ENCODE measurements at regions not wholly inside any gene's neighbourhood (a gene's known extent, or its start where the extent isn't known, plus 50 kb on each side); places are given as distances from the start of the nearest gene placed in this dataset.
"Not testable (repeated sequence)": the region's sequence is repeated elsewhere in the genome, so short reads cannot be mapped to it uniquely, and the experiment has no call there.

DNA sequence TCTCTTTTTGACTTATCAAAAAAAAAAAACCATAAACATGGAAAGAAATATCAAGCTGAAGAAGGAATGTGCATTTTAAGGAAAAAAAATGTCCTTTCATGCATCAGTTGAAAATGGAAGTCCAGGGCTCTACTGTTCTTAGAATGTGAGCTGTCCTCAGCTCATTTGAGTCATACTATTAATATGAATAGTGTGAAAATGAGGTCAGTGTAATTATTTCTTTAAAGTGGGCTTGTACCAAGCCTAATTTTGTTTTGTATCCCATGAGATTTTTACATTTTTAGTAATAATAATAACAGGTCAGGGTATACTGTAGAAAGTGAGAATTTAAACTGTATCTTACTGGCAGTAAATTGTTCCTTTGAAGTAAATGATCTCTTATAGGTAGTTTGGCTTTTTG is 148.5 kb downstream of the NAA11 start:
- no peak for DNase-seq (ENCODE audit: low read depth, low spot score)

DNA sequence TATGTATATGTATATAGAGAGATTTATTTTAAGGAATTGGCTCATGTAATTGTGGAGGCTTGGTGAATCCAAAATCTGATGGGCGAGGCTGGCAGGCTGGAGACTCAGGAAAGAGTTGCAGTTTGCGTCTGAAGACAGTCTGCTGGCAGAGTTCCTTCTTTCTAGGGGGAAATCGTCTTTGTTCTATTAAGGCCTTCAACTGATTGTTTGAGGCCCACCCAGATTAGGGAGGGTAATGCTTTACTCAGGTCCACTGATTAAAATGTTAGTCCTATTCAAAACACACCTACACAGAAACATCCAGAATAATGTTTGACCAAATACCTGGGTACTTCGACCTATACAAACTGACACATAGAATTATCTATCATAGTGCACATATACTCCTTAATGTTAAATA is 149.5 kb downstream of the NAA11 start:
- no peak for DNase-seq (ENCODE audit: low read depth, low spot score)

DNA sequence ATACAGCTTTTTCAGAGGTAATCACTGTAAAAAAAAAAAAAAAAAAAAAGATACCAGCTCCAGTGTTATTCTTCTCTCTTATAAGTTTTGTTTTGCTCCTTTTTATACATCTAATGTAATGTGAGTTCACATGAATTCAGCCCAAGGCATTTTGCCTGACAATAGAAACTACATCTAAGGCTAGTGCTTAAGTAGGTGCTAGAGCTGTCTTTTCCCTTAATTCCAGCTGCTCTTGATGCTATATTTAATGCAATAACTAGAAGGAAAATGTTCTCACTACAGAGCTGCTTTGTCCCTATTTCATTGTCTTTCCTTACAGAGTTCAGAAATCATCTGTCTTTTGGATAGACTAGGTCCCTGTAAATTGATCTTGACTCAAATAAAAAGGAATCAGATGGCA is 150.1 kb downstream of the NAA11 start:
- DNase-seq (ENCODE audit: low read depth, low spot score): no peak

DNA sequence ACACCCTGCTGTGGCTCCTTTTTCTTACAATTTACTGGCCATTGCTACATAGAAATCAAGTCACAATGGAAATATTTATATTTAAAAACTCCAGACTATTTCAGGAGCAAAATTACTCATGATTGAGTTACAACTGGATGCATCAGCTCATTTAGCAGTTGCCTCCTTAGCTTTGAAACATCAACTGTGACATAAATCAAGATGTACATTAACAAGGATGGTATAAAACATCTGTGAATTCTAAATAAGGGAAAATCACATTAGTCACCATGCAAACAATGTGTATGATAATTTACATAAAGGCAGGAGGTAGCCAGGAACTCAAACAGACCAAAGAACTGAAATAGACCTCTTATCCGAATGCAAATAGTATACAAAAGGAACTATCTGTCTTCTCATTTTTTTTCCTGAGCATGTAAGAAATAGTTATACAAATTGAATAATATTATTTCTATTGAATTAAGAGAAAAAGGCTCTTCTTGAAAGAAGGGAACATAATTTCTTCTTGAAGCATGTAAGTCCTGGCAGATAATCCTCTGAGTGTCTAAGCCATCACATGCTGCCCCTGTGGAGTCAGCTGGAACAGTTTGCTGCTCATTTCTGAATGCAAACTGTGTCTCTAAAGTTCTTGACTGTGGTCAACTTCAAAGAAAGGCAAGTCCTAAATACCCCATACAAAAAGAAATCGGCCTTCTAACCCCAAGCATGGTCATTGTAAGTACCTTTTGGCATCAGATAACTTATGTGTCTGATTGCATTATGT is 151.2 kb downstream of the NAA11 start:
- no peak for DNase-seq (ENCODE audit: low read depth, low spot score)

DNA sequence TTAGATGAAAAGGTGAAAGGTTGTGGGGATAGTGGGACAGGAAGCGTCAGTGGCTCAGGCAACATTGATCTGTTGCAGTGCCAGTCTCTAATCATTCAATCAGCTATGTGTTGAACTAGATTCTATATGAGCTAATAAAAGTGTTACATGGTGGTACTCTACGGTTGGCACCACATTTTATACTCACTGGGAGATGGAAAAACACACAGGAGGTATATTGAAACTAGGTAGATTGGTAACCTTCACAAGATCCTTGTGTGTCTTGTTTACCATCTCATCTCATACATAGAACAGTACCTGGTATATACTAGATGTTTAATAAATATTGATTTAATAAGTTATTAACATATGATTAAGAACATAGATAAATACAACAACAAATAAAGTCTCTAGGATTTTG is 152.7 kb downstream of the NAA11 start:
- no peak for DNase-seq (ENCODE audit: low read depth, low spot score)

DNA sequence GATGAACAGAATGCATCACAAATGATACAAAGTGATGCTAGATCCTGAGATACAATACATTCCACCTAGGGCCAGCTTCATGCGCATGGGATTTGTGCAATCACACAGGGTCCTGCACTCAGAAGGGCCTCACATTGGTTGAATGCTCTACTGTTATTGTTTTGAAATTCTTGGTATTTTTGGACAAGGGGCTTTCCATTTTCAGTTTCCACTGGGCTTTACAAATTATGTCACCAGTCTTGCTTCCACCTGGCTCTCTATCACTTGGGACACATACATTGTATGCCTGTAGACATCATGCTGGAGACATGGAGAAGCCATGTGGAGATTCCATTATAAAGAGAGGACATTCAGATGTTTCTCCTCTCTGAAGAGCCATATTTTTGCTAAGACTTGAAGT is 155.8 kb downstream of the NAA11 start:
- DNase-seq (ENCODE audit: low read depth, low spot score): no peak

DNA sequence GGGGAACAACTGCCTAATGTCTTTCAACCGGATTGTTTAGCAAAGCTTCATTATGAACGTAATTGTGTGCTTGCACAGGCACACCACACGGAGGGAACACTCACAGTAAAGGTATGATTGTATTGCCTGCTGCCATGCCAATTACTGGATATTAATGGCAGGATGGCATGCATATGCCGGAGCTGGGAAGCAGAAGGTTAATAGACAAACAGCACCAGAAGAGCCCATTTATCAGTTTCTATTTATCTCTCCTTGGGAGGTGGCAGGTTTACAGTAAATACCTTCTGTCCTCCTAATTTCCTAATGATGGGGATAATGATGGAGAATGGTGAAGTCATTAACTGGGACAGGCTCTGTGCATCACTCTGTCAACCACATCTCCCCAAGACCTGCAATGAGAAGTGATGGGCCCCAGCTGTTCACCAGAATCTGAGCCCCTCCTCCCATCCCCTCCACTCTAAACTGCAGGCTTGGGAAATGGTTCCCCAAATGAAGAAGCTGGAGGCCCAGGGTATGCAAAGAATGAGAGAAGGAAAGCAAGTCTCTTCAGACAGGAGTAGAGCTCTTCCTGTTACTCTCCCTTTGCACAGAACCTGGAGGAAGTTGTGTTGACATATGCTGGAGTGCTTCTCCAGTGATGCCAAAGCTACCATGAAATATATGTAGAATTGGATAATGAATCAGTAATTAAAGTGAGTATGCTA is 160.8 kb downstream of the NAA11 start:
- no peak for DNase-seq (ENCODE audit: low read depth, low spot score)

DNA sequence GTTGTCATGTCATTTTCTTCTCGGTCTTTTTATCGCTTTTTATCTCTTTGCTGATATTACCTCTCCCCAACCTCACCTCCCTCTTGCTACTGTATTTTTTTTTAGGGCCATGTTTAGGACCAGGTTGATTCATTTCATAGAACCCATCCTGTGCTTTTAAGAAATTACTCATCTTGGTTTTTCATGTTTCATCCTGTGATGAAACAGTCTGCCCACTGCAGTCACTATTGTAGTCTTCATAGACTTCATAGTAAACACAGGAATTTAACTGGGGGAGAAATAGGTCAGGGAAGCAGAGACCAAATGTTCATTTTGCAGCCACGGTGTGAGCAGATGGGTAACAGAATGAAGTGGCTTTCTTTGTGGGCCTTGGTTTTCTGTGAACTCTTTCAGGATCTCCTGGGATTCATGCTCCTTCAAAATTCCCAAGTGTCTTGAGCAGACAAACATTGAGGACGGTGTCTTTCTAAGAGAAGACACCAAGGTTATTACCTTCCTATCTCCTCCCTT is 161.8 kb downstream of the NAA11 start:
- no peak for DNase-seq (ENCODE audit: low read depth, low spot score)

DNA sequence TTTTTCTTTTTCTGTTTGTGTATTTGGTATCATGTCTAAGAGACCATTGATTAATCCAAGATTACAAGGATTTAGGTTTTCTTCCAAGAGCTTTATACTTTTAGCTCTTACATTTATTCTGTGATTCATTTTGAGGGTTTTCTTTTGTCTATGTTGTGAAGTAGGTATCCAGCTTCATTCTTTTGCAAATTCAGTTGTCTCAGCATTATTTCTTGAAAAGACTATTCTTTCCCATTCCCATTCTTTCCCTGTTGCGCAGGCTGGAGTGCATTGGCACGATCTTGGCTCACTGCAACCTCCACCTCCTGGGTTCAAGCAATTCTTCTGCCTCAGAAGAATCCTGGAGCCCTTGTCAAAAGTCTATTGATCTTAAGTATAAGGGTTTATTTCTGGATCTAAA is 164.9 kb downstream of the NAA11 start:
- no peak for DNase-seq (ENCODE audit: low read depth, low spot score)

DNA sequence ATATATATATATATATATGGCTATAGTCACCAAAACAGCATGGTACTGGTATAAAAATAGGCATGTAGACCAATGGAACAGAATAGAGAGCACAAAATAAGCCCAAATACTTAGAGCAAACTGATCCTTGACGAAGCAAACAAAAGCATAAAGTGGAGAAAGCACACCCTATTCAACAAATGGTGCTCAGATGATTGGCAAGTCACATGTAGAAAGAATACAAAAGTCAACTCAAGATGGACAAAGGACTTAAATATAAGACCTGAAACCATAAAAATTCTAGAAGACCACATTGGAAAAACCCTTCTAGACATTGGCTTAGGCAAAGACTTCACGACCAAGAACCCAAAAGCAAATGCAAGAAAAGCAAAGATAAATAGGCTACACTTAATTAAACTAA is 167.2 kb downstream of the NAA11 start:
- DNase-seq (ENCODE audit: low read depth, low spot score): not testable (repeated sequence)

DNA sequence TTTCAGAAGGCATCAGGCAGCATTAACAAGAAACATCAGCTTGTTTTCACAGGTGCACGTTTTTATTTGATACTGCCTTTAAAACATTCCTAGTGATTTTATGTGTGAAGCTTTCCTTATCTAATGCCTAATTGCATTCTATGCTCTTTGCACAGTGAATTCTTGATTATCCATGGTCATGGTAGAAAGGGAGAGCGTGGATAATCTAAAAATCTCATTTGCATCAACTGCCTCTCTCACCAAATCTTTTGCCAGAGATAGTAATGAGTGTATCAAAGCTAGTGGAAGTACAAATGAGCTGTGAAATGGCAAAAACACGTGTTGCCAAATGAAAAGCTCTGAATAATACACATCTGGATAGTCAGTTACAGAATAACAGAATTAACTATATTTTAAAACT is 170.5 kb downstream of the NAA11 start:
- DNase-seq (ENCODE audit: low read depth, low spot score): no peak

DNA sequence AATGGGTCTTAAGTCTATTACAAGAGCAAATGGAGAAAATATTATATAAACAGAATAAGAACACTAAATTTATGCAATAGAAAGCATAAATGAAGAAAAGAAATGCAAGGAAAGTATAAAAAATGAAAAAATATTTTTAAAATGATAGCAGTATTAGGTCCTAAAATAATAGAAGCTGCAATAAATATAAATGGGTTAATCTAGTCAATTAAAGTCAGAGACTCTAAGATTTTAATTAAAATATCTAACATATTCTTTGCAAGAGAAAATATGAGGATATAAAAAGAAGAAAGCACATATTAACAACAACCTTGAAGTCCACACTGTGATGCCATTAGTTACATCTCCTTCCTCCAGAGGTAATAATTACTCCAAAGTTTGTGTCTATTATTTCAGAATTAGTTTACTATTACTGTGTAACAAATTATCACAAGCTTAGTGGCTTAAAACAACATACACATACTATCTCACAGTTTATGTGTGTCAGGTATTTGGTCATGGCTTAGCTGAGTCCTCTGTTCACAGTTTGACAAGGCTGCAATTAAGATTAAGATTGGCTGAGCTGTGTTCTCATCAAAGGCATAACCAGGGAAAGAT is 174.9 kb downstream of the NAA11 start:
- no peak for DNase-seq (ENCODE audit: low read depth, low spot score)

DNA sequence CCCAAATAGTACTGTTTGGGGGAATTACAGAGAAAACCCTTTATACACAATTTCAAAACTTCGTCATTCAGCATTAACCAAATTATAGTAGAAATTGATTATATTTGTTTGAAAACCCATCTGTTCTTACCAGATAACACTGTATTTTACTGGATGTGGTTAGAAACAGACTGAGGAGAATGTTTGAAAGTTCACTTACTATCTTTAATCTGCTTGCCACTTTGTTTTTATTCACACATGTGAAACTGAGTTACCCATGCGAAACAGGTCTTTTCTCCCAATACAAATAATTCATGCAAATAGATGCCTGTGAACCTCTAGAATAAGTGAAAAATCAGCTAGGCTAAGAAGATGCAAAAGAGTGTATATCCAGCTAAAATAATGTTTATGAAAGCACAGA is 177.5 kb downstream of the NAA11 start:
- no peak for DNase-seq (ENCODE audit: low read depth, low spot score)

DNA sequence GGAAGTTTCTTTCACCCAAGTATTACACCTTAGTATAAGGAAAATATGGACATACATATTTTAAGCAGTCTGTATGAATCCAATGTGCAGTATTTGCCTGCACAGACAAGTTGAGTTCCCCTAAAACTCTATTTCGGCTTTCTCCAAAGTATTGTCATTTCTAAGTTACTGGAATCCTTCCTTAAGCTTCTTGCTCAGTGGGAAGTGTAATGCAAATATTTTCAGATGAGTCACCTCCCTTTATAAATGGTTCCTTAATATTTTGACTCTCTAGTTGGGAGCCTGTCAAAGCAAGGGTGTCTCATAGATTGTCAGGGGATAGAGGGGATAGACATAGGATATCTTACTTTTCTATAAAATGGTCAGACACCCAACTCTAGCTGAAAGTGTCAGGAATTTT is 178.6 kb downstream of the NAA11 start:
- no peak for DNase-seq (ENCODE audit: low read depth, low spot score)

DNA sequence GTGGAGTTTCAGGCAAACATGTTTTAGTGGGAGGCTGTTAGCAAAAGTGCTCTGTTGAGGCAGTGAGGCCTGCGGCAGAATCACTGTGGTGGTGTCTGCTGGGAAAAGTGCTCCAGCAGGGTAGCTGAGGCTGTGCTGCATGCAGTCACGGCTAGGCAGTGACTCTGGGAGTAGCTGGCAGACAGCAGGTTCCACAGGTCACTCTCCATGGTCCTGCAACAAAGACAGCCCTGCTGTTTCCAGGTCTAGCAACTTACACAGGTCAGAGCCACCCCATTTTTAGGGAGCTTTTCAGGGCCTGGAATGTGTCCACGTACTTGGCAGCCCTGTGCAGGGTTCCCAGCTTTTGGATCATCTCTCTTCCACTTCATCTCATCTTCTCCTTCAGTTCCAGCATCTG is 184.3 kb downstream of the NAA11 start:
- no peak for DNase-seq (ENCODE audit: low read depth, low spot score)

DNA sequence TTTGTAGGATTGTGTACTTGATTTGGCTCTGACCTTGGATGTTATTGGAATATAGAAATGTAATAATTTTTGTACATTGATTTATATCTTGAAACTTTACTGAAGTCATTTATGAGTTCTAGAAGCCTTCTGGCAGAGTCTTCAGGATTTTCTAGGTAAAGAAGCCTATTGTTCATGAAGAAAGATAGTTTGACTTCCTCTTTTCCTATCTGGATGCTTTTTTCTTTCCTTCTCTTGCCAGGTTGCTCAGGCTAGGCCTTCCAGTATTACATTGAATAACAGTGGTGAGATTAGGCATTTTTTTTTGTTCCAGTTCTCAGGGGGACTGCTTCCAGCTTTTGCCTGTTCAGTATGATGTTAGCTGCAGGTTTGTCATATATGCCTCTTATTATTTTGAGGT is 191.1 kb downstream of the NAA11 start:
- no peak for DNase-seq (ENCODE audit: low read depth, low spot score)

DNA sequence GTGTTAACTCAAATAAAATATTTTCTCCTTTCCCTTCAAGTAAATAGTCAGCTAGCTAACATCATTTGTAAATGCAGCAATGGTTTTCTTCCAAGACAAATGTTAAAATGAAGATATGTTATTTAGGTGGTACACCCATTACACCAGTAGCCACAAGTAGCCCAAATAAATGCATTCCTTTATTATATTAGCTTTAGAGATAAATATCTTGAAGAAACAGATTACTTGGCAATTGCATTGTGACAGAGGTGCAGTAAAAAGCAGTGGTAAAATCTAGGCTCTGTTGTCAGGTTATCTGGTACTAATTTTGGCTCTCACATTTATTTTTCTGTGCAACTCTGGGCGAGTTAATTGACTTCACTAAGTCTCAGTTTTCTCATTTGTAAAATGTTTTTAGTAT is 193.0 kb downstream of the NAA11 start:
- DNase-seq (ENCODE audit: low read depth, low spot score): no peak

DNA sequence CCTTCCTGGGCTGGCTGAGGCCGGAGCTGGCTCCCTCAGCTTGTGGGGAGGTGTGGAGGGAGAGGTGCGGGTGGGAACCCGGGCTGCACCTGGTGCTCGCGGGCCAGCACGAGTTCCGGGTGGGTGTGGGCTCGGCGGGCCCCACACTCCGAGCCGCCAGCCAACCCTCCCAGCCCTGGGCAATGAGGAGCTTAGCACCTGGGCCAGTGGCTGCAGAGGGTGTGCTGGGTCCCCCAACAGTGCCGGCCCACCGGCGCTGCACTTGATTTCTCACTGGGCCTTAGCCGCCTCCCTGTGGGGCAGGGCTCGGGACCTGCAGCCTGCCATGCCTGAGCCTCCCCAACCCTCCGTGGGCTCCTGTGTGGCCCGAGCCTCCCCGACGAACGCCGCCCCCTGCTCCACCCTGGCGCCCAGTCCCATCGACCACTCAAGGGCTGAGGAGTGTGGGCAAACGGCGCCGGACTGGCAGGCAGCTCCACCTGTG is 182.7 kb upstream of the PAQR3 start:
- DNase-seq (ENCODE audit: low read depth, low spot score): no peak

DNA sequence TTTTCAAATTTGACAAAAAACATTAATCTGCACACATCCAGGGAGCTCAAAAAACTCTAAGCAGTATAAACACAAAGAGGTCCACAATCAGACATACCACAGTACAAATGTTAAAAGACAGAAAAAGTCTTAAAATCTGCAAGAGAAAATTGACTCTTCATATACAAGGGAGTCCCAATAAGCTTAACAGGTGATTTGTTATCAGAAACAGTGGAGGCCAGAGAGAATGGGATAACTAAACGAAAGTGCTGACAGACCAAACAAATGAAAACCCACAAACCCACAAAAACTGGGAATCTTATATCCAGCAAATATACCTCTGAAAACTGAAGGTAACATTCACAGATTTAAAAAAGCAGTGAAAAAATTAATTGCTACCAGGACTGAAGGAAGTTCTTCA is 182.0 kb upstream of the PAQR3 start:
- DNase-seq (ENCODE audit: low read depth, low spot score): no peak

DNA sequence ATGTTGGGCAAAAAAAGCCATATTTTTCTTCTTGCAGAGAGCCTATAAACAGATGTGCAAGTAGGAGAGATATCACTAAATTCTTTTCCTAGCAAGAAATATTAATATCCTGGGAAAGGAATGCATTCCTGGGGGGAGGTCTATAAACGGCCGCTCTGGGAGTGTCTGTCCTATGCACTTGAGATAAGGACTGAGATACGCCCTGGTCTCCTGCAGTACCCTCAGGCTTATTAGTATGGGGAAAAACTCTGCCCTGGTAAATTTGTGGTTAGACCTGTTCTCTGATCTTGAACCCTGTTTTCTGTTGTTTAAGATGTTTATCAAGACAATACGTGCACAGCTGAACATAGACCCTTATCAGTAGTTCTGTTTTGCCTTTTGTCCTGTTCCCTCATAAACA is 177.8 kb upstream of the PAQR3 start:
- not testable (repeated sequence) for DNase-seq (ENCODE audit: low read depth, low spot score)

DNA sequence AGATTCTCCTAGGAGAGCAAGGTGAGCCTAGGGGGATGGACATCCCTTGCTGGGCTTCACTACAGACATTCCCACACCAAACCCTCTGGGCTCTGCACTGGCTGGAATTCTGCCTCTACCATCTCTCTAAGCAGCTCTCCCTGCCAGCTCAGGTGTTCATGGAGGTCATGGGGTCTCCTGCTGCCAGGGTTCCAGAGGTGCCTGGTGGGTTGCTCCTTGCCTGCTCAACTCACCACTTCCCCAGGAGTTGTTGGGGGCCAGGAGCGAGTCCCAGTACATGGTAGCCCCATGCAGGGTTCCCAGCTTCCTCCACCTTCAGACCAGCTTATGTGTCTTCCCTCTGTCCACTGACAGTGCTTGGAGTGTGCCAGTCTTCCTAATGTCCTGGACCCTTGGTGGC is 167.8 kb upstream of the PAQR3 start:
- DNase-seq (ENCODE audit: low read depth, low spot score): no peak

DNA sequence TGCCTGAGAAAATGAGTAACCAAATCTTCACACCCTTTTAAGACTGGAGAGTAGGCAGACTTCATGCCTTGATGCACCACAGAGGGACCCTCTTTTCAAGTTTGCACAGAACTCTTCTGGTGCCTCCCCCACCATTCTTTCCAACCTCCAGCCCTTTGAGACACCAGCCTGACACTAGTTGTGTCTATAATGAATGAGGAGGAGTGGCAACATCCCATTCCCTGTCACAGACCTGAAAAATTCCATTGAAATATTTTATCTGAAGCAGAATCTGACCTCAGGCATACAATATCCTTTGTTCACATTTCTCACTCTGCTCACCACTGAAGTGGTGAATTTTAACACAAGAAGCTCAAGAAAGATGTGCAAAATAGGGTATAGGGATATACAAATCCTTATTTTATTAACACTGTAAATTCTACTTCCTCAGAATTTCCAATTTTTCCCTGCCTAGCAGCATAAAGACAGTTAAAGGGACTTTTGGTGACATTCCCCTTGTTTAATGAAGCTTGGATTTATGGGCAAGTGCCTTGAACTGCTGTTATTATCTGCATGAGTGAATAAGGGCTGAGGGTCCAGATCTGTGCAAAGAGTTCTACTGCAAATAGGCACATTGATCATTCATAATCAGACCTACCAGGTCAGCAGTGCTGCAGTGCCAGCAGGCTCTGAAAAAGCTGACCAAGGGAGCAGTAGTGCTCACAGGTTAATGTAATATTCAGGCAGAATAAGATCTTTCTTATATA is 149.9 kb upstream of the PAQR3 start:
- DNase-seq (ENCODE audit: low read depth, low spot score): no peak
